IPS-NIHi11 (cell line): ENCODE measurements at regions not wholly inside any gene's neighbourhood (a gene's known extent, or its start where the extent isn't known, plus 50 kb on each side); places are given as distances from the start of the nearest gene placed in this dataset.

Source experiments
- DNase-seq: peaks from one replicate; pipeline ENCODE4 v3.0.0; 2012; ENCODE audit warnings: mixed read lengths, low spot score

- no peak for DNase-seq
Observed at GRCh38 chr4:126046081-126046614, 731.4 kb downstream of the FAT4 start.

- DNase-seq: no peak
Observed at GRCh38 chr4:126047114-126047513, 732.4 kb downstream of the FAT4 start.

GRCh38 chr4:126051689-126052424, 737.1 kb downstream of the FAT4 start:
- DNase-seq: no peak

GRCh38 chr4:126056116-126056650, 741.4 kb downstream of the FAT4 start:
- DNase-seq: no peak

- DNase-seq: no peak
Observed at GRCh38 chr4:126057371-126057770, 742.6 kb downstream of the FAT4 start.

- DNase-seq: no peak
Observed at GRCh38 chr4:126058596-126058995, 743.8 kb downstream of the FAT4 start.

GRCh38 chr4:126061655-126062054, 746.9 kb downstream of the FAT4 start:
- DNase-seq: no peak

GRCh38 chr4:126065016-126065415, 750.3 kb downstream of the FAT4 start:
- no peak for DNase-seq

GRCh38 chr4:126071346-126072333, 756.9 kb downstream of the FAT4 start:
- DNase-seq: no peak

- no peak for DNase-seq
Observed at GRCh38 chr4:126081336-126081735, 766.6 kb downstream of the FAT4 start.

- no peak for DNase-seq
Observed at GRCh38 chr4:126086041-126086440, 771.3 kb downstream of the FAT4 start.

- DNase-seq: no peak
Observed at GRCh38 chr4:126087101-126087500, 772.3 kb downstream of the FAT4 start.

- DNase-seq: no peak
Observed at GRCh38 chr4:126097155-126097799, 782.5 kb downstream of the FAT4 start.

GRCh38 chr4:126106658-126107057, 791.9 kb downstream of the FAT4 start:
- peak; percentile 19 for DNase-seq

- no peak for DNase-seq
Observed at GRCh38 chr4:126109836-126110235, 795.1 kb downstream of the FAT4 start.

GRCh38 chr4:126113058-126113457, 798.3 kb downstream of the FAT4 start:
- DNase-seq: no peak

- no peak for DNase-seq
Observed at GRCh38 chr4:126123611-126124325, 809.0 kb downstream of the FAT4 start.

GRCh38 chr4:126124818-126125217, 810.1 kb downstream of the FAT4 start:
- DNase-seq: no peak

- DNase-seq: no peak
Observed at GRCh38 chr4:126130215-126130614, 815.5 kb downstream of the FAT4 start.

GRCh38 chr4:126136922-126137781, 822.4 kb downstream of the FAT4 start:
- no peak for DNase-seq
